H4 (cell line): ENCODE measurements at regions not wholly inside any gene's neighbourhood (a gene's known extent, or its start where the extent isn't known, plus 50 kb on each side); places are given as distances from the start of the nearest gene placed in this dataset.
"Not testable (repeated sequence)": the region's sequence is repeated elsewhere in the genome, so short reads cannot be mapped to it uniquely, and the experiment has no call there.

Experiments
- DNase-seq: peaks from one replicate; pipeline ENCODE4 v3.0.0-alpha.2; 2015; ENCODE audit warnings: low spot score

DNA sequence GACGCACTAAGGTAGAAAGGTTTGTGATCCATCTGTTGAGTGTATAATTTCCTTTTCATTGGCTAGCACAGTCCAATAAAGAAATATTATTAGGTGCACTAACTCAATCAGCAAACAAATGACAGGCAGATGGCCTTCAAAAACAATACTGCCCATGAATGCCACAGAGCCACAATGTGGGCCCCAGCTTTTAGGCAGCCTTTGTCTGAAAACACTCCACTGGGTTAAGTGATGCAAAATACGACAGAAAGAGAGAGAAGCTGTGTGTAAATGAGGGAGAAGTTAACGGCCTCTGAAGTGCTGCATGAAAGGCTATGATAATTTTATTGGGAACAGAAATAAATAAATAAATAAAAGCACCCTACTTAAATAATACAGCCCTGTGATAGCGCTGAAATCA lies 274.6 kb downstream of the NKX6-1 start:
- no peak for DNase-seq

DNA sequence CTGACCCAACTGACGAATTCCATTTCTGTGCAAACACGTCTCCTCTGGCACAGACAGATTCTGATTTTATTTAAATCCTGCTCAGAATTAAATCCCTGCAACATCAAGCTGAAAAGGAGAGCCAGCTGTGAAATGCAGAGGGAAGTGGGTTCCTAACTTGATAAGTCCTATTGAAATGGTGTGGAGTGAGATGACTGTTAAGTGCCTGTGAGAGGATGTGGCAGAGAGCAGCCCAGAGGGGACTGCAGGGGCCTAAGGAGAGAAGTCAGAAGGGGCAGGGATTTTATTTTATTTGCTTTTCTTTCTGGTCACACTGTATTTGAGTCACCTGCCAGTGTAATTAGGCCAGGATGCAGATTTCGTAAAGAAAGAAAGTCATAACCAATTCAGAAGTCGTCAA lies 277.4 kb downstream of the NKX6-1 start:
- no peak for DNase-seq

DNA sequence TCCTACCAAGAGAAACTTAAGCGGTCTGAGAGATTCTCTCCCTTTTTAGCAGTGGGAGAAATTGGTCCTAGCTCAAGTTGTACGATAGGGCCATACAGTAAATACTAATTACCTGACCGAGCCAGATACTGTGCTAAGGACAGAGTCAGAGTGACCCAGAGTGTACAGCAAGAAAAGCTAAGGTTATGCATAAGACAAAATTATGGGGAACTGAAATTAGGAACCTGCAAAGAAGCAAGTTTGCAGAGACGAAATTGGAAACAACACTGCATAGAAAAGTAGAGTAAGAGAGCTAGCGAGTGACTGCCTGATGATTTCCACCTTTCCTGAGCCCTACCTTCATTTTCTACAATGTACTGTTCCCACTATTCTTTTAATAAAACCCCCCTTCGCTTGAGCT lies 278.1 kb downstream of the NKX6-1 start:
- no peak for DNase-seq

DNA sequence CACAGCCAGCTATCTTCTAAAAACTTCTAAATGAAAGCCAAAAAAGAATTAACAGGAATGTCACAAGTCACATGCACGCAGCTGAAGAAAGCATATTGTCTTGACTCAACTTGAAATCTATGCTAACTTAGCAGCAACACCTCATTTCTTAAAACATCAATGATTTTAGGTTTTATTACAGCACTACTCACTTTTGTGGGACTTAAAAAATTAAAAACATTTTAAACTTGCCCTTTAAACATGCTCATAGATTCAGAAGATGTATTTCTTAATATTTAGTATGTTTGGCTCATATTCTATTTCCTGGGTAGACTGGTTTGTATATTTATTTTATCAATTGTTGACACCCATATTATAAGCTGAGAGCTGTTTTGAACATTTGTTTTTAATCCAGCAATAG lies 279.4 kb downstream of the NKX6-1 start:
- no peak for DNase-seq

DNA sequence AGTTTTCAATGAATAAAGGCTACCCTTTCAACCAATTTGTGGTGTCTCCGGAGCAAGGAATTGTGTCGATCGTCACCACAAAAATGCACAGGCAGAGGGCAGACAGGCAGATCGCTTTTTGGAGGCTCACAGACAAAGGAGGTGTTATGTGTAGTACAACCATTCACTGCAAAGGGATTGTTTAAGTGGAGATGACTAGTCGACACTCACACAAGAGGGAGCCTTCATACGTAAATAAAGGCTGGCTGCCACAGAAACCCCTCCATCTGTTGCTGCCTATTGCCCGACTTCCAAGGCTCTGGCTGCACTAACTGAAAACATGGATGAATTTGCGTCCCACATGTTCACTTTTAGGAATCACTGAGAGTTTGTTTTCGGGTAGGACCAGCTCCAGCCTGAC lies 281.1 kb downstream of the NKX6-1 start:
- DNase-seq, result peak; percentile 7

DNA sequence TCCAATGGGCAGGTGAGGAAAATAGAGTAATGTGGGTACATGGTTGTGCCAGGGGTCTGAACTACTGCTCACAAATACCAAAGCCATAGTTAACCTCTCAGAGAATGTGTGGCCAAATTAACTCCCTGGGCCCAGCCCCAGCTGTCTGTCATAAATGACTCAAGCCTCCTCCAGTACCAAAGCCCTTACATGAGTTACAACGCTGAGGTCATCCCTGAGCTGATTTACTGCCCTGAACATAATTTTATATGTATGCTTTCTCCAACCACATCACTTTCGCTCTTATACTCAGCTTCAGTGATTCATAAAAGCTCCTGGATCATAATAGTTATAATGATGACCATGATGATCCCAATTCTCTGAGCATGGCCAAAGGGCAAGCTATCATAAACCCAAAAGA lies 283.9 kb downstream of the NKX6-1 start:
- DNase-seq, result no peak

DNA sequence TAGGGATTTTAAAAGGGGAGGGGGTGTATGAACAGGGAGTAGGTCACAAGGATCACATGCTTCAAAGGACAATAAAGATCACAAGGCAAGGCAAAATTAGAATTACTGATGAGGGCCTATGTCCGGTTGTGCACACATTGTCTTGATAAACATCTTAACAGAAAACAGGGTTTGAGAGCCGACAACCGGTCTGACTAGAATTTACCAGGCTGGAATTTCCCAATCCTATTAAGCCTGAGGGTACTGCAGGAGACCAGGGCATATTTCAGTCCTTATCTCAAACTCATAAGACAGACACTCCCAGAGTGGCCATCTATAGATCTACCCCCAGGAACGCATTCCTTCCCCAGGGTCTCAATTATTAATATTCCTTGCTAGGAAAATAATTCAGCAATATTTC lies 292.9 kb downstream of the NKX6-1 start:
- DNase-seq, result not testable (repeated sequence)

DNA sequence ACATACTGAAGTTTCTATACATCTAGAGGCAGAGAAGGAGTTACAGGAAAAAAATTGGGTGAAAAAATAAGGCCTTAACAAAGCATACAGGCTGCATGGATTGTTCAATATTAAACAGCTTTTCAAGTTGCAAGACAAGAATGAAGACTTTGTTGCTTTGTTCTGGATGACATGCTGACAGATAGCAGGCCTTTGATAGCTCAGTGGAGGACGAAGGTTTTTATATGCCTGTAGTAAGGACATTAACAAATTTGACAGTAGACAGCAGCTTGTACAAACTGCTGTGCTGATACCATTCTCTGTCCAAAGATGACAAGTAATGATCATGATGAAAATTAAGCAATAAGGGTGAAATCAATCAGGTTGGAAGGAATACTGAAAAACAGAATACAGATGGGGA lies 309.9 kb downstream of the NKX6-1 start:
- no peak for DNase-seq

DNA sequence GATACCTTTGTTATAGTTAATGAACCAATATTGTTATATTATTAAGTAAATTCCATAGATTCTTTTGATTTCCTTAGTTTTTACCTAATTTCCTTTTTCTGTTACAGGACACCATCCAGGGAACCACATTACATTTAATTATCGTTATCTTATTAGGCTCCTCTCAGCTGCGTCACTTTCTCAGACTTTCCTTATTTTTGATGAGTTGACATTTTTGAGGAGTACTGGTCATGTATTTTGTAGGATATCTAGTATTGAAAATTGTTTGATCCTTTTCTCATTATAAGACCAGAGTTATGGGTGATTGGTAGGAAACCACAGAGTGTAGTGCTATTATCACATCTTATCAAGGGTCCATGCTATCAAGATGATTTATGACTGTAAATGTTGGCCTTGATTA lies 319.7 kb downstream of the NKX6-1 start:
- no peak for DNase-seq

DNA sequence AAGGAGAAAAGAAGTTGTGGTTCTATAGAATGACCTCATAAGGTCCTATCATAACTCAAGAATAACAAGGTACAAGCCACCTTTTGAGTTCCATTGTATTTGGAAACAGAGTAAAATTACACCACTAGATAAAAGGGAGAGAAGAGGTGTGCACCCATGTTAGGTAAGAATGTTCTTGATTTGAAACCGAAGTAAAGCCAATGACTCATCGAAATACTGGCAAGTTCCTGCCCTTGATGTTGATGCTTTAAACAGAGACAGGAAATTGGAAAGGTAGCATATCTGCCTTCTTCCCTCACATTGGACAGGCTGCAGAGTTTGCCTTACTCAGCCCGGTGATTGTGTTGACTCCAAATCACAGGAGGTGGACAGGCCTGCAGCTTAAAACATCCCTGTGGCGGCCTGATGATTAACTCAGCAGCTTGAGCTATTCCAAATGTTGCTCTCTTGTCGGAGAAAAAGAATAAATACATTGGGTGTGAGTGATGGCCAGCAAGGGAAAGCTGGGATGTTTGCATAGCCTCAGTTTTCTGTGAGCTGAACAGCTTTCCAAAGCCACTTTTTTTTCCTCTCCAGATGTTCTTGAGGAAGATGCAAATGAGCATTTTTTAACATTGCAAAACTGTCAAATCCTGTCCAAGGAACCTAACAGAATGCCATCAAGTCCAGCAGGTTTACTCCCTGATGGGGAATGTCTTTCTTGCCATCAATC lies 321.1 kb downstream of the NKX6-1 start:
- no peak for DNase-seq

DNA sequence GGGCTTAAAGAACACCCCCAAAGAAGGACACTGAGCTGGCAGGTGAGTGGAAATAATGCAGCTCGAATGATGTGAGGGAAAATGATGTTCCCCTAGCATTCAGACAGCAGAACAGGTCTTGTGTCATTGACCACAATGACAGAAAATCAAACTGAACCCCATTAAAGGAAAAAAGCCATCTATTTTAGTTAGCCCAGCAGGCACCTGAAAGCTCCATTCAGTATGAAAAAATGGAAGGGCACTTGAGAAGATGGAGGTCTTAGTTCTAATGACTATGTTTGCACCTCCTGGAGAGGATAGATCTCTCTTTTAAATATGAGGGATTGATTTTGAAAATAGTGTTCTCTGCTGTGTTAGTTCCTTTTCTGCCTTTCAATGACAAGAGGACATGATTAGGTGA lies 323.1 kb downstream of the NKX6-1 start:
- no peak for DNase-seq

DNA sequence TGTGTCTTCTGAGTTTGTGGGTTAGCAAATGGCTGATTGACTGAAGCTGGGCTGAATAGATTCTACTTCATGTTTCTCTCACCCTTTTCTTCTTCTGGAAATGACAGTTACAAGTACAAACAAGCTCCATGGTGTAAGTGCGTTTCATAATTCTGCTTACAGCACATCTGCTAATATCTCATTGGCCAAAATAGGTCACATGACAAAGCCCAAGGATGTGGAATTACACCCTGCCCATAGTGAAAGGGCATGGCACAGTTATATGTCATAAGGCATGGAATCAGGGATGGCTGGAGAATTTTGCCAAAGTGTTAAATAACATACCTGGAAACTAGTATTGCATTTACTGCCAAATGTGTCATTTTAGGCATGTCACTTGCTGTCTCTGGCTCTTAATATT lies 327.2 kb downstream of the NKX6-1 start:
- no peak for DNase-seq

DNA sequence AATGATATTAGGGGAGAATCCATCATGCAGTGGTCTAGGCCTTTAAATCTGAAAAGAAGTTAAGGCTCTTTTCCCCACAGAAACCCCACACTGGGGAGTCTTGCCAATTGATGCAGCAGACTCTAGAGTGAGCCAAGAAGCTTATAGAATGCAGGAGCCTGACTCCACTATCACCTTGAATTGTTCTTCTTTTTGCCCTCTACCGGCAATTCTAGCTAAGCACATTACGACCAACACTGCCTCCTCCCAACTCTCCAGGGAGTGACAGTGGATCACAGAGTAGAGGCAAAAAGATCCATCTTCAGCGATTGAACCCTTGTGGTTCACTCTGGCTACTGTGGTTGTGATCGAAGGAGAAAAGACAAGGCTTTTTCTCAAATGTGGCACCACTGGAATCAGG lies 331.5 kb downstream of the NKX6-1 start:
- DNase-seq, result no peak

DNA sequence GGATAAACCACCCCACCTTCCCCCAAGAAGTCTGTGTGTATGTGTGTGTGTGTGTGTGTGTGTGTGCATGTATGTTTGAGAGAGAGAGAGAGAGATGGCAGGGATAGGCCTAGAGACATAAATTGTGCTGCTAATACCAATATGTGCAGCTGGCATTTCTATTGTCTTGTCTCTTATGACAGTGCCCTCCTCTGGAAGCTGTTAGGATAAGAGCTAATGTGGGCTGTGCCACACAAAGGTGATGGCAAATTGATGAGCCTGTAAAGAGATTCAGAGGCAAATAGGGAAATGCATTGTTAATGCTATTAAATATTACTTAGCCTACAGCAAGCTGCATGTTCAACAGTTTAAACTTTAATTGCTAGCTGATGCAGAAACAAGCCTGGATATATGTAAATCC lies 332.0 kb downstream of the NKX6-1 start:
- no peak for DNase-seq

DNA sequence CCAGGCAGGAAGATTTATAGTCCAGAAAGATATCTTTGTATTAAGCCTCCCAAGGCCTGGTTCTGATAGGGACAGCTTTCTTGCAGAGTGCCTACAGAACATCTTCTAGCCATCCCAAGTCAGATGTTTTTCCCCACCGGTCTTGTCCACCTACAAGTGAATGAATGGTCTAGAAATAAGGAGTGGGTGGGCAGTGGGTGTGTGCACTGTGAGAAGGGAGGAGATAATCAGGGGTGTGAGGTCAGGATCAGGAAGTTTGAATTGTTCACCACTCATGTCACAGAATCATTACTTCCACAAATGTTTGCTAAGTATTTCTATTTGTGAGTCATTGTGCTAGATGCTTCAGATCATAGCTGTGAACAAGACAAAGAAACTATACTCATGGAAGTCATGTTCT lies 332.6 kb downstream of the NKX6-1 start:
- no peak for DNase-seq

DNA sequence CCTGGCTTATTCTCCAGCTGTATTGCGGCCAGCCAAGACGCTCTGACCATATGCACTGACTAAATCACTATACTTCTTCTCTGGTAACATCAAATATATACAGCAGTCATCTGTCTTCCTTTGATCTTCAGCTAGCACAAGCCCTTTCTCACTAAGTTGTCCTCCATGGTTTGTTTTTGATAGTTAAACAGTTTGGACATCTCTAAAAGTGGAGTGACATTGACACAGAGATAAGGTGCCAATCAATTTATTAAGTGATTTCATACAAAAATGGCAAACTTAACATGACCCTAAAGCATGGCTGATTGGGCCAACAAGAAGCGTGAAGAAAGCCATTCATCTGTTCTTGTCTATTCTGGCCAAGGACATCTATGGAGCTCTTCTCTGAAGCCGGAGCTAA lies 334.9 kb downstream of the NKX6-1 start:
- no peak for DNase-seq

DNA sequence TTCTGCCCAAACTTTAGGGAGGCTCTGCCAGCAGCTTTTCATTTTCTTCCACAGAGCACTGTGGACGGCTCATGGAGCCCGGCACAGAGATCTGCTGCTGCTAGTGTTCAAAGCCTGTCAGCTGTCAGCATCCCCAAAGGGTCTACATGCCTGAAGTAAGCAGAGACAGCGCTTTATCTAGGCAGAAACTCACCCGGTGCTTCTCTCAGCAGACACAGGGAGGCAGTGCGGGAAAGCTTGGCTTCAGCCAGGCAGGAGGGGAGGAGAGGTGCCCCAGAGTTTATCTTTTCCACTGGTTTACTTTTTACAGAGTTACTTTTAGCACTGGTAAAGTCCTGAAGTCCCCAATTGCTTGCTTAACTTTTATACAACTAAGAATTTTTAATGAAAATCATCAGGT lies 339.3 kb downstream of the NKX6-1 start:
- peak; percentile 26 for DNase-seq

DNA sequence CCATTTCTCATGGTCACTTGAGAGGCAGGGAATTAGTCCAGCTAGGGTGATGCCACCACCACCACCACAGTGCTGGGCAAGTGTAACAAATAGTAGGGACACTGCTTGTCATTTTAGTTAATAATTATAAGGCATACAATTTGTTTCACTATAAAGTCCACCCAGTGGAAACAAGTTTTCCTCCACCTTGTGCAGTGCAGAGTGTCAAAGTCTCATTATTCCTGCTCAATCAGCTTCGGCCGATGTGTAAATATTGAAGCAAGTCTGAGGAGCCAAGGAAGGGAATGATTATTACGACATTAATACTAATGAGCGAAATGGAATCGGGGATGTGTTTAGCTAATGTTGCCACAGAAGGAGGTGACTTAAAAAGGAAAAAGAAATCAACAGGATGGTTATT lies 340.4 kb downstream of the NKX6-1 start:
- no peak for DNase-seq

DNA sequence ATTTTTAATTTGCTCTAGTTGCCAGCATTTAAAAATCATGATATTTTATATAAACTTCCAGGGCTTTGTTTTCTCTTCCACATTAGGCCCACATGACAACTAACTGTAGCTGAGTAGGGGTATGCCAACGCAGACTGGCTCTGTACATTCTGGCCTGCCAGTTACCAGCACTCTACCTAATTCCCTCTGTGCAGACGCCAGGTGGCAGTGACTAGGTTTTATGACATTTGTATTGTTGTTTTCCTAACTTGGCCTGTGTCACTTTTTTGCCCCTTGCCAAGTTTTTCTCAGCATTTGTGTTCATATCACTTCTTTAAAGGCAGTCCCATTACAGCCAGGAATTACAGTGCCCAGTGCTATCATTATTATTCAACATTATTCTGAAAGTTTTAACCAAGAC lies 347.5 kb downstream of the NKX6-1 start:
- DNase-seq, result peak; percentile 8

DNA sequence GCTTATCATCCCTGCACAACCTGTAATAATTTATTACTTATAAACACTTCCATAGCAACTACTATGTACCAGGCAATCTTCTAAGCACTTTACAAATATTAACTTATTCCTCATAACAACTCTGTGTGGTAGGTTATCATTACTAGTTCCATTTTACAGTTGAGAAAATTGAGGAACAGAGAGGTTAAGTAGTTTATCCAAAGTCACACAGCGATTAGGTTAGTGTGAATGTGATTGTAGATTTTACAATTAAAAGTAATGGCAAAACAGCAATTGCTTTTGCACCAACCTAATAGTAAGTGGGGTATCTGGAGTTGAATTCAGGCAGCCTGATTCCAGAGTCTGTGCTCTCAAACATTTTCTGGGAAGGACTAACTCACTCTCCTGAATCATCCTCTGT lies 348.9 kb downstream of the NKX6-1 start:
- DNase-seq, result no peak

DNA sequence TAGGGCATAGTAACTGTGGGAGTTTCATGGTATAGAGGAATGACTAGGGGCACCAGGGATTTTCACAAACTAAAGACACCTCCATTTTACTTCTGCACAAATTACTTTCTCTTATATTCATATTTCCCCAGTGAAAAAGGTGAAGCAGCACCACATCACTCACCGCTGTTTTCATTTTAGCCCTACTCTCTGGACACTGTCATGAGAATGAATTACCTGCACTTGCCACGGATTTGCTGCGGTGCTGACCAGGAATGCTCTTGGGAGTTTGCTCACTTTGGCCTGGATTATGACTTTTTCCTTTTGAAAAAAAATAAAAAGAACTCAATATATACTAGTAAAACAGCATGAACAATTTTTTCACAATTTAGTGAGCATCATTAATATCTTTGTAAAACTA lies 351.3 kb downstream of the NKX6-1 start:
- DNase-seq, result no peak

DNA sequence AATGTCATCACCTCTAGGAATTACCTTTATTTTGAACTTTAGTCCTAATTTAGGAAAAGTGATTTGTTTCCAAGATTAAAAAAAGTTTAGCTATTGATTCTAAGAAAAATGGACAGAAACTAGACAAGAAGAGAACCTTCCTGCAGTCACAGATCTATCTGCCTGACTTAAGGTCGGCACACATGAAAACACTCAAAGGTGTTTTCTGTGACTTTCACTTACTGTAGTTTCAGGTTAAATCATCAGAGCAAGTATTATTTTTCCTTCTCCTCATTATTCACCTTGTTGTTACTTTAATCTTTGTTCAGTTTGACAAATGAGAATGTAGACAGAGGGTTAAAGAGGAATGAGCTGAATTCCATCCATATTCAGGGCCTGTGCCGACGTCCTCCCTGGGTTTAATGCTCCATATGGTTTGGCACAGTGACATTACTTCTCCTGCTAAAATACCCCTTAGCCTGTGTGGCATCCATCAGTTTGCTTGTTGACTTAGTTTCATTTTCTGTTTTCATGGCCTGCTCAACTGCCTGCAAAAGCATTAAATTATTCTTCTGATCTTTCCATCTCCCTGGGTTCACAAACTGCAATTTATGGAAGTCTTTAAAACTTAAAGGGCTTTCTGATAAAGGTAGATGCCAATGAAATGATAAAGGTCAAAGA lies 352.7 kb downstream of the NKX6-1 start:
- no peak for DNase-seq

DNA sequence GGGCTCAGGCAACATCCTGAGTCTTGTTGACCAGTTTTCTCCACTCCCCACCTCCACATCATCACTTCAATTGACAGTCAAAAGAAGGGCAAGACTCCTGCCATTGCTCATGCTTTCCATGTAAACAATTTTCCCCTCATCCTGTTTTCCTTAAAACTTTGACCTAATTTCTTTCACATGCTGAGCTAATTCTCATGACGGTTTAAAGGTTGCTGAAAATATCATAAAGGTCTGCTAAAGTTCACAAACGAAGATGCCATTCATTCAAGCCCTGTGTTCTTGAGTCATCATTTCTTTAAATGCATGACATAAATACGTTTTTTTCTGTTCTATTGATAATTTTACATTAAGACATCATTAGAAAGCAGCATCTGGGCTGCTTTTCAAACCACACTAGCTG lies 353.9 kb downstream of the NKX6-1 start:
- no peak for DNase-seq

DNA sequence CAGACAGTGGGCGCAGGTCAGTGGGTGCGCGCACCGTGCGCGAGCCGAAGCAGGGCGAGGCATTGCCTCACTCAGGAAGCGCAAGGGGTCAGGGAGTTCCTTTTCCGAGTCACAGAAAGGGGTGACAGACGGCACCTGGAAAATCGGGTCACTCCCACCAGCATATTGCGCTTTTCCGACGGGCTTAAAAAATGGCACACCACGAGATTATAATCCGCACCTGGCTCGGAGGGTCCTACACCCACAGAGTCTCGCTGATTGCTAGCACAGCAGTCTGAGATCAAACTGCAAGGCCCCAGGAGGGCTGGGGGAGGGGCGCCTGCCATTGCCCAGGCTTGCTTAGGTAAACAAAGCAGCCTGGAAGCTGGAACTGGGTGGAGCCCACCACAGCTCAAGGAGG lies 372.2 kb downstream of the NKX6-1 start:
- DNase-seq, result not testable (repeated sequence)
